ENCODE measurements at regions not wholly inside any gene's neighbourhood (a gene's known extent, or its start where the extent isn't known, plus 50 kb on each side); places are given as distances from the start of the nearest gene placed in this dataset.

GRCh38 chr1:228983661-228984060 lies 248.4 kb downstream of the RHOU start:
- no peak for DNase-seq

GRCh38 chr1:228984107-228984506 lies 248.8 kb downstream of the RHOU start:
- Histone ChIP-seq H3K36me3 (ENCODE audit: control insufficient read depth, insufficient read depth, low read length) (no peaks in the 10 kb centered on the region), H3K4me1 (ENCODE audit: control insufficient read depth, insufficient read depth, low read length) (no peaks in the 10 kb centered on the region), H3K27me3 (ENCODE audit: control insufficient read depth, insufficient read depth, low read length) (no peaks in the 10 kb centered on the region), H3K27ac (ENCODE audit: low read length) (no peak overlapping the region), H3K9me3 (ENCODE audit: control insufficient read depth, low read depth, low read length) (no peaks in the 10 kb centered on the region), H3K4me3 (ENCODE audit: low read length) (no peak overlapping the region)
- no CpG with 5 or more reads among the region's 1 CpG for WGBS (ENCODE audit: insufficient coverage, low lambda C conversion rate)
- no peak for DNase-seq

More at GRCh38 chr1:228983661-228984060, 248.4 kb downstream of the RHOU start:
- no peaks in the 10 kb centered on the region for H3K4me1 ChIP-seq (ENCODE audit: control insufficient read depth, insufficient read depth, low read length)
- no peaks in the 10 kb centered on the region for H3K27me3 ChIP-seq (ENCODE audit: control insufficient read depth, insufficient read depth, low read length)
- no peaks in the 10 kb centered on the region for H3K9me3 ChIP-seq (ENCODE audit: control insufficient read depth, low read depth, low read length)
- H3K4me3 ChIP-seq (ENCODE audit: low read length), result no peak overlapping the region
- WGBS (ENCODE audit: insufficient coverage, low lambda C conversion rate), result 100% methylated on average over 2 of the region's 4 CpGs
- H3K27ac ChIP-seq (ENCODE audit: low read length), result no peak overlapping the region
- no peaks in the 10 kb centered on the region for H3K36me3 ChIP-seq (ENCODE audit: control insufficient read depth, insufficient read depth, low read length)

- Histone ChIP-seq H3K27me3 (ENCODE audit: control insufficient read depth, insufficient read depth, low read length) (no peaks in the 10 kb centered on the region), H3K4me3 (ENCODE audit: low read length) (no peak overlapping the region), H3K9me3 (ENCODE audit: control insufficient read depth, low read depth, low read length) (no peaks in the 10 kb centered on the region), H3K36me3 (ENCODE audit: control insufficient read depth, insufficient read depth, low read length) (no peaks in the 10 kb centered on the region), H3K4me1 (ENCODE audit: control insufficient read depth, insufficient read depth, low read length) (no peaks in the 10 kb centered on the region), H3K27ac (ENCODE audit: low read length) (no peak overlapping the region)
- WGBS (ENCODE audit: insufficient coverage, low lambda C conversion rate), result no CpG with 5 or more reads among the region's 7 CpGs
- no peak for DNase-seq
Measured at GRCh38 chr1:228984646-228985631, 249.7 kb downstream of the RHOU start.

DNA sequence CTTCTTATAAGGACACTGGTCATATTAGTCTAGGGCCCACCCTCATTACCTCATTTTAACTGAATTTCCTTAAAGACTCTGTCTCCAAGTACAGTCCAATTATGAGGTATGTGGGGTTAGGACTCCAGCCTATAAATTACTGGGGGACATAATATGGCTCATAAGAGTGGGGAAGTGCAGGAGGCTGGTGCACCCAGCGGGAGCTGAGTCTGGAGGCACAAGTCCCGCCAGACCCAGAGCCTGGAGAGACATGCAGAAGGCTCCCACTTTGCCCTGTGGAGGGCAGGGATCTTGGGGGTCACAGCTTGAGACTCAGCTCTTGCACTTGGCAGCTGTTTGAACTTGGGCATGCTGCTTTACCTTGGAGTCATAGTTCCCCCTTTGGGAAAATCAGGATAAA lies 250.4 kb downstream of the RHOU start:
- DNase-seq, result no peak
- Histone ChIP-seq H3K27ac (ENCODE audit: low read length) (no peak overlapping the region), H3K36me3 (ENCODE audit: control insufficient read depth, insufficient read depth, low read length) (no peaks in the 10 kb centered on the region), H3K4me3 (ENCODE audit: low read length) (no peak overlapping the region), H3K27me3 (ENCODE audit: control insufficient read depth, insufficient read depth, low read length) (no peaks in the 10 kb centered on the region), H3K9me3 (ENCODE audit: control insufficient read depth, low read depth, low read length) (no peaks in the 10 kb centered on the region), H3K4me1 (ENCODE audit: control insufficient read depth, insufficient read depth, low read length) (peaks cover 3% of the 10 kb centered on the region)
- no CpG with 5 or more reads among the region's 2 CpGs for WGBS (ENCODE audit: insufficient coverage, low lambda C conversion rate)

- peaks cover 3% of the 10 kb centered on the region for H3K4me1 ChIP-seq (ENCODE audit: control insufficient read depth, insufficient read depth, low read length)
- no peaks in the 10 kb centered on the region for H3K36me3 ChIP-seq (ENCODE audit: control insufficient read depth, insufficient read depth, low read length)
- no peak overlapping the region for H3K4me3 ChIP-seq (ENCODE audit: low read length)
- no peak overlapping the region for H3K27ac ChIP-seq (ENCODE audit: low read length)
- no peaks in the 10 kb centered on the region for H3K27me3 ChIP-seq (ENCODE audit: control insufficient read depth, insufficient read depth, low read length)
- DNase-seq, result no peak
- no peaks in the 10 kb centered on the region for H3K9me3 ChIP-seq (ENCODE audit: control insufficient read depth, low read depth, low read length)
- WGBS (ENCODE audit: insufficient coverage, low lambda C conversion rate), result 68% methylated on average over 3 of the region's 22 CpGs
Measured at GRCh38 chr1:228986093-228986904, 251.0 kb downstream of the RHOU start.

GRCh38 chr1:228987286-228987685 lies 252.0 kb downstream of the RHOU start:
- no peaks in the 10 kb centered on the region for H3K27me3 ChIP-seq (ENCODE audit: control insufficient read depth, insufficient read depth, low read length)
- H3K36me3 ChIP-seq (ENCODE audit: control insufficient read depth, insufficient read depth, low read length), result no peaks in the 10 kb centered on the region
- H3K4me1 ChIP-seq (ENCODE audit: control insufficient read depth, insufficient read depth, low read length), result peaks cover 3% of the 10 kb centered on the region
- H3K27ac ChIP-seq (ENCODE audit: low read length), result no peak overlapping the region
- WGBS (ENCODE audit: insufficient coverage, low lambda C conversion rate), result 83% methylated on average over 1 of the region's 7 CpGs
- H3K9me3 ChIP-seq (ENCODE audit: control insufficient read depth, low read depth, low read length), result no peaks in the 10 kb centered on the region
- no peak for DNase-seq
- no peak overlapping the region for H3K4me3 ChIP-seq (ENCODE audit: low read length)

DNA sequence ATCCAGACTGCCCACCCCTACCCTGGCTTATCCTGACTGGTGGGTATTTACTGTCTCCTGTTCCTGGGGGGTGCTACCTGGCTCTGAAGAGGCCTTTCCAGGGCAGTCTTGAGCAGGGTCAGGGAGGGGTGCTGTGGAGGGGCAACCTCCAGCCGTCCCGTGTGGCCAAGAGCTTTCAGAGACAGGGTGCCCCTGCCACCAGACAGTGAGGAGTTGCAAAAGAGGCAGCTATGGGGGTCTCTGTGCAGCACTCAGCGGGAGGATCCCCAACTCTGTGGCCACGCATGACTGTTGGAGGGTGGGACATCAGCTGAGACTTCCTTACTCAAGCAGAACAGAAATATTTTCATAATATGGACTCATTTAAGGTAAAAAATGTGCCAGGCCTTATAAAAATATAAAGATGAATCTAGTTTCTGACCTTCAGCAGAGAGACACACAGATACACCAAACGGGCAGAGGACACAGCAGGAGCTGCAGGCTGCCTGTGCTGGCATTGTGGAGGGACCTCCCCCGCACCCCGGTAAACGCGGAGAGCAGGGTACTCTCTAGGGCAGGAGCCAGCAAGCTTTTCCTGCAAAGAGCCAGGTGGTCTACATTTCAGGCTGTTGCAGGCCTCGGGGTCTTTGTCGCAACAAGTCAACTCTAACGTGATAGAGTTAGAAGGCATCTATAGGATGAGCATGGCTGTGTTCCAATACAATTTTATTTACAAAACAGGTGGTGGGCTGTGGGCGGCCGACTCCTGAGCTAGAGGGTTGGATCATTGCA lies 252.6 kb downstream of the RHOU start:
- H3K27ac ChIP-seq (ENCODE audit: low read length), result no peak overlapping the region

DNA sequence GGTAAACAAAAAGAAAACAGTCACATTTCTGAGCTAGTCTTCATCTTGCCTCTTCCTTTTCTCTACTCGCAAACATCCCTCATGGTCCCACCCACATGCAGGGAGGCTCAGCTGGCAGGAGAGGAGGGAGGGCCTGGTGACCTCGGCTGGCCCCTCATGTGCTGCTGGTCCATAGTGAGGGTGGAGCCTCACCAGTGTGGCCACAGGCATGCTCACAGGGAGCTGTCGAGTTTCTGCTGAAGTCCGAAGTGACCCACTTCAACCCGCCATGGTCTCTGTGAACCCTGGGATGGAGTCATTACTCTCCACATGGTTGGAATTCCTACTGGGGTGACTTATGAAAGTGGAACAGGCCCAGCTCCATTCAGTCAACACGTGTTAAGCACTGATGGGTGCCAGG lies 253.4 kb downstream of the RHOU start:
- Histone ChIP-seq H3K4me1 (ENCODE audit: control insufficient read depth, insufficient read depth, low read length) (peaks cover 3% of the 10 kb centered on the region), H3K27me3 (ENCODE audit: control insufficient read depth, insufficient read depth, low read length) (no peaks in the 10 kb centered on the region), H3K9me3 (ENCODE audit: control insufficient read depth, low read depth, low read length) (no peaks in the 10 kb centered on the region), H3K4me3 (ENCODE audit: low read length) (no peak overlapping the region), H3K36me3 (ENCODE audit: control insufficient read depth, insufficient read depth, low read length) (no peaks in the 10 kb centered on the region), H3K27ac (ENCODE audit: low read length) (no peak overlapping the region)
- DNase-seq, result no peak
- no CpG with 5 or more reads among the region's 6 CpGs for WGBS (ENCODE audit: insufficient coverage, low lambda C conversion rate)

More for the DNA sequence above, 252.6 kb downstream of the RHOU start:
- Histone ChIP-seq H3K36me3 (ENCODE audit: control insufficient read depth, insufficient read depth, low read length) (no peaks in the 10 kb centered on the region), H3K27me3 (ENCODE audit: control insufficient read depth, insufficient read depth, low read length) (no peaks in the 10 kb centered on the region), H3K9me3 (ENCODE audit: control insufficient read depth, low read depth, low read length) (no peaks in the 10 kb centered on the region), H3K4me1 (ENCODE audit: control insufficient read depth, insufficient read depth, low read length) (peaks cover 3% of the 10 kb centered on the region), H3K4me3 (ENCODE audit: low read length) (no peak overlapping the region)
- DNase-seq, result no peak
- WGBS (ENCODE audit: insufficient coverage, low lambda C conversion rate), result no CpG with 5 or more reads among the region's 14 CpGs

- Histone ChIP-seq H3K36me3 (ENCODE audit: control insufficient read depth, insufficient read depth, low read length) (no peaks in the 10 kb centered on the region), H3K27ac (ENCODE audit: low read length) (no peak overlapping the region), H3K4me1 (ENCODE audit: control insufficient read depth, insufficient read depth, low read length) (peaks cover 3% of the 10 kb centered on the region), H3K27me3 (ENCODE audit: control insufficient read depth, insufficient read depth, low read length) (no peaks in the 10 kb centered on the region), H3K9me3 (ENCODE audit: control insufficient read depth, low read depth, low read length) (no peaks in the 10 kb centered on the region), H3K4me3 (ENCODE audit: low read length) (no peak overlapping the region)
- no peak for DNase-seq
- 80% methylated on average over 1 of the region's 9 CpGs for WGBS (ENCODE audit: insufficient coverage, low lambda C conversion rate)
Measured at GRCh38 chr1:228989176-228989575, 253.9 kb downstream of the RHOU start.

DNA sequence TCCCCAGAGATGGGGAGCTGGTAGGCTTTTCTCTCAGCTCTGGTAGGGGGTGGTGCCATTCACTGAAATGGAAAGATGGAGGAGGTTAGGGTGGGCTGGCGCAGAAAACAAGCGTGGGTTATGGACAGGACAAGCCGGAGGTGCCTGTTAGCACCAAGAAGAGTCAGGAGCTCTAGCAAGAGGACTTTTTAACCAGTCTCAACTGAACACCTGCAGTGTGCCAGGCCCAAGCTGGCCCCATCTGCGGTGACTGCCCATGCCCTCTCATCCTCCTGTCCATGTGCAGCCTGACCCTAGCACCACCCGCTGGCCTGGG lies 254.4 kb downstream of the RHOU start:
- WGBS (ENCODE audit: insufficient coverage, low lambda C conversion rate), result no CpG with 5 or more reads among the region's 5 CpGs
- H3K27ac ChIP-seq (ENCODE audit: low read length), result no peak overlapping the region
- no peak overlapping the region for H3K4me3 ChIP-seq (ENCODE audit: low read length)
- peaks cover 3% of the 10 kb centered on the region for H3K4me1 ChIP-seq (ENCODE audit: control insufficient read depth, insufficient read depth, low read length)
- H3K36me3 ChIP-seq (ENCODE audit: control insufficient read depth, insufficient read depth, low read length), result no peaks in the 10 kb centered on the region
- no peaks in the 10 kb centered on the region for H3K27me3 ChIP-seq (ENCODE audit: control insufficient read depth, insufficient read depth, low read length)
- DNase-seq, result no peak
- no peaks in the 10 kb centered on the region for H3K9me3 ChIP-seq (ENCODE audit: control insufficient read depth, low read depth, low read length)
